Gastrocnemius medialis (tissue), 4 donors: ENCODE measurements at regions not wholly inside any gene's neighbourhood (a gene's known extent, or its start where the extent isn't known, plus 50 kb on each side); places are given as distances from the start of the nearest gene placed in this dataset.

ENCODE experiments used
- CTCF ChIP-seq, 5 experiments: fragments of 450-650 bp in 3 of 5; fragments of 200-600 bp in 2 of 5; sonication (generic) in 2 of 5; IDR thresholded peaks in 4 of 5; conservative IDR thresholded peaks in 1 of 5; 1 replicate in 4 of 5; 2 replicates in 1 of 5; pipeline ENCODE4 v1.5.1; 2016 to 2019; ENCODE audit warnings: antibody characterized with exemption in 5 of 5, mild to moderate bottlenecking in 3 of 5, moderate library complexity in 3 of 5
- POLR2A ChIP-seq, 2 donors: fragments of 450-650 bp; IDR thresholded peaks; one replicate each; pipeline ENCODE4 v1.6.1; 2017; ENCODE audit warnings: antibody characterized with exemption in 2 of 2, mild to moderate bottlenecking in 2 of 2, moderate library complexity in 2 of 2

GRCh38 chr20:24337551-24337950 is 131.9 kb upstream of the SYNDIG1 start:
- TF ChIP-seq CTCF (IDR thresholded peaks at IDR 0.05 in 4 of 5, conservative IDR thresholded peaks at IDR 0.05 in 1 of 5) (no peak), POLR2A (IDR thresholded peaks at IDR 0.05) (no peak)
